Left renal pelvis (tissue), 4 donors: ENCODE measurements at regions not wholly inside any gene's neighbourhood (a gene's known extent, or its start where the extent isn't known, plus 50 kb on each side); places are given as distances from the start of the nearest gene placed in this dataset.

Source experiments
- DNase-seq, 4 donors: peaks; one replicate each; pipeline ENCODE4 v3.0.0-alpha.2; 2013; ENCODE audit warnings: low read depth in 4 of 4, low spot score in 3 of 4

DNA sequence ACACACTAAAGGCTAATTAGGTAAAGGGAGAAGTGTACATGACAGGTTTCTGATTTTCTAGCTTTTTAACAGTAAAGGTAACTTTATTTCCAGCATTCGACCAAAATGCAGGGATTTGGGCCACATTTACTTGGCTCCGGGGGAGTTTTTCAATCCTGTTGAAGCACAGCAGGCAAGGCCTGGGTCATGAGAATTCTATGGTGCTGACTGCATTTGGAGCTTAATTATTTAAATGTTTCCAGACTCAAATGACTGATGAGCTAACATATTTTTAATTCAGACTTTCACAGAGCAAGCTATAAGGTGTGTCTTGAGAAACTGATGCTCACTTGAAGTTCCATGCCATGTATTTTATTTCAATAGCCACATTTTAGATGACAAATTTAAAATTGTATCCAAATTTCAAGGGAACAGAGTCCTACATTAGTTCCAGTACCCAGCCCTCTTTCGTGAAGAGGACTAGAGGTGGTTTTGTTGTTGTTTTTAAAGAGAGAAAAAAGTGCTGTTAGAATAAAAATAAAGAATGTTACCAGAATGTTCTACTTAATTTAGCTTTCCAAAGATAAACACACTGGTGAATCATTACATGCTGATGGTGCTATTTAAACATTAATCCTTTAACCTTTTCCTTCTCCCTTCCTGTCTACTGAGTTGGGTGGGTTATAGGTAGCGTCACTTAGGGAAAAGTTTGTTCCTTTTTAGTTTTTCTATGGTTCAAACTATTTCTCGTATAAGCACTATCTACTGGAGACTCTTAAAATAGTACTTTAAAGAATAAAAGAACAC is 82.3 kb upstream of the PHACTR2 start:
- no peak for DNase-seq

DNA sequence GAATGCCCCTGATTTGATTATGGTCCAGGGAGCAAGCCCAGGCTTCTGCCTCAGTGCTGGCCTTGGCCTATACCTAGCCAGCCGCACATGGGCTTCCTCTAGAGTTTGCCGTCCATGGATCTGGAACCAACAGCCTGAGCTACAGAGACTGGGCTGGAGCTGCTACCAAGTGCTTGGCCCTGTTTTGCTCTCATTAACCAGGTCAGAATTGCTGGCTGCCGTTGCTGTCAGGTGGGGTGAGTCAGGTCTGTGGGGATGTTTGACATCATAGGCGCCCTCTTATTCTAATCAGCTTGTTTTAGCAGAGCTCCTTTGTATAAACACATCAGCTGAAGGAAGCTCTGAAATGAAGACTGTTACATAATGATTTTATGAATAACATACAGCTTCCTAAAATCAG is 83.1 kb upstream of the PHACTR2 start:
- DNase-seq, result no peak

DNA sequence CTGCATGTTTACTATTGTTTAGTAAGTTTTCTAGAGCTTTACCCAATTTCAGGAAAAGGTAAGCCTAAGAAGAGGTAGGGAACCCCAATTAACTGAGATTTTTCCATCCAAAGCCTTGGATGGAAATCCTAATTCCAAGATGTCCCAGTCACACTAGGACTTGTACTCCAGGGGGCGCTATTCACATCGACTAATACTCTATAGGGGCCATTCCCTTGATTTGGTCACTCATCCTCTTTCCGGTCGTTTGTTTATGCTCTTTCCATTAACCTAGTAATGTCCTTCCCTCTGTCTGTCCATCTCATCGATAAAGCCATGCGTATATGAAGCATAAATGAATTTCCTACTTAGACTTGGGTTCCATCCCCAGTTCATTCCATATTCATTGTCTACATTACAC is 80.8 kb upstream of the FUCA2 start:
- DNase-seq, result no peak

DNA sequence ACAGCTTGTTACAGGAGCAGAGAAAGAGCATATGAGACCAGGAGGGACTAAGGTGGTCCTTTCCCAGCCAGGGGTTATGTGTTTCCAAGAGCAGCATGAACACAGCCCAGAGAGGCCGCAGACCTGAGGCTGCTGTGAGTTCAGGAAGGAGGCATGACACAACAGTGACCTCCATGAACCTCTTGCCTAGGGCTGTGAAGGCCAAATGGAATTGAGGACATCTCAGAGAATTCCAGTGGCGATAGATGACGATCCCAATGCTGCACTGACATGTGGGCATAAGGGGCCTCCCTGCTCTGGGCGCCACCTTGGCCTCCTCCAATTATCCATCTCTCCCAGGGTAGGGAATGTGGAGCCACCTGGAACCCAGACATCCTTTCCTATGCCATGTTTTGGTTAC is 79.9 kb upstream of the FUCA2 start:
- no peak for DNase-seq

DNA sequence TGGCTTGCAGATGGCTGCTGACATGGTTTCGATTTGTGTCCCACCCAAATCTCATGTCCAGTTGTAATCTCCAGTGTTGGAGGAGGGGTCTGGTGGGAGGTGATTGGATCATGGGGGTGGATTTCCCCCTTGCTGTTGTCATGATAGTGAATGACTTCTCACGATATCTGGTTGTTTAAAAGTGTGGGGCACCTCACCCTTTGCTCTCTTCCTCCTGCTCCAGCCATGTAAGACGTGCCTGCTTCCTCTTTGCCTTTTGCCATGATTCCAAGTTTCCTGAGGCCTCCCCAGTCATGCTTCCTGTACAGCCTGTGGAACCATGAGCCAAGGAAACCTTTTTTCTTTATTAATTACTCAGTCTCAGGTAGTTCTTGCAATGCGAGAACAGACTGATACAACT is 77.6 kb upstream of the FUCA2 start:
- no peak for DNase-seq

DNA sequence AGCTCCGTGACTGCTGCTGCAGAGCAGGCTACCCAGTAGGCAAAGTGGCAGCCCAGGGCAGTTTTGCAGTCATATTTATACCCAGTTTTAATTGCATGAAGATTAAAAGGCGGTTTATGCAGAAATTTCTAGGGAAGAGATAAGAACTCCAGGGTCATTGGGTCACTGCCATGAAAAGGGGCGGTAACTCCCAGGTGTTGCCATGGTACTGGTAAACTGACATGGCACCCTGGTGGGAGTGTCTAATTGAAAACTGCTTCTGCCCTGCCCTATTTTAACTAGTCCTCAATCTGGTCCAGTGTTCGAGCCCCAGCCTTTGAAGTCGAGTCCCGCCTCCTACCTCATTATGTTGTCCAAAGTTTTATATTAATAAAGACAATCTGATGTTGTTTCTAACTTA is 75.0 kb upstream of the FUCA2 start:
- no peak for DNase-seq

DNA sequence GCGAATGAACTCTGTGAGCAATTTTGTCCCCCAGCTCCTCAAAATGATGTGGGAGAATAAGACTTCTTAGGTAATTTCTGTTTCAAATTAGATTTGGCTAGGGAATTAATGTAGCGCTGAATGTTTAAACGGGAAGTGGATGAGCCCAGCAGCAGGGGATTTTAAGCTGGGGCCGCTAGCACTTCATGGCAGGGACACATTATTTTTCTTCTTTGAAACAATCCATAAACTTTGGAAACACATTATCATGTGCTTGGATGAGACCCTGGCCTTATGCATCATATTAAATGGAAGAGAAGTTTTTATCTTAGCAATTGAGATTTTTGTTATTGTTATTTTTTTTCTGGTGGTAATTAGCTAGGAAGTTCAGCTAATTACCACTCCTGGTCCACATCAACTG is 74.2 kb upstream of the FUCA2 start:
- DNase-seq, result no peak

DNA sequence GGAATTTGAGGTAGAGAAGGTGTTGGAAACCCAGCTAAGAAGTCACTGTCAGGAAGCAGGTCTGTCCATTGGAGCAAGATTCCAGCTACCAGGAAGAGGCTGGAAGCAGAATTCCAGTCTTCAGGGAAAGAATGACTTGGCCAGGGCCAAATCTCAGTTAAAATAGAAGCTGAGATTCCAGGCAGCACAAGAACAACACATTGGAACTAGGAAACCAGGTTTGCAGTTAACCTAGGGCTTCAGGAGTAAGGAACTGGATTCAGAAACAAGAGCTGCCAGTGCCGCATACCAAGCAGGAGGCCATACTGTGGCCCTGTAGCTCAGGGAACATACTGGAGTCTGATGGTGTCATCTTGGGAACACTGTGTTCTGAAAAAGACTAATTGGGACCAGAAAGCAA is 73.7 kb upstream of the FUCA2 start:
- no peak for DNase-seq

DNA sequence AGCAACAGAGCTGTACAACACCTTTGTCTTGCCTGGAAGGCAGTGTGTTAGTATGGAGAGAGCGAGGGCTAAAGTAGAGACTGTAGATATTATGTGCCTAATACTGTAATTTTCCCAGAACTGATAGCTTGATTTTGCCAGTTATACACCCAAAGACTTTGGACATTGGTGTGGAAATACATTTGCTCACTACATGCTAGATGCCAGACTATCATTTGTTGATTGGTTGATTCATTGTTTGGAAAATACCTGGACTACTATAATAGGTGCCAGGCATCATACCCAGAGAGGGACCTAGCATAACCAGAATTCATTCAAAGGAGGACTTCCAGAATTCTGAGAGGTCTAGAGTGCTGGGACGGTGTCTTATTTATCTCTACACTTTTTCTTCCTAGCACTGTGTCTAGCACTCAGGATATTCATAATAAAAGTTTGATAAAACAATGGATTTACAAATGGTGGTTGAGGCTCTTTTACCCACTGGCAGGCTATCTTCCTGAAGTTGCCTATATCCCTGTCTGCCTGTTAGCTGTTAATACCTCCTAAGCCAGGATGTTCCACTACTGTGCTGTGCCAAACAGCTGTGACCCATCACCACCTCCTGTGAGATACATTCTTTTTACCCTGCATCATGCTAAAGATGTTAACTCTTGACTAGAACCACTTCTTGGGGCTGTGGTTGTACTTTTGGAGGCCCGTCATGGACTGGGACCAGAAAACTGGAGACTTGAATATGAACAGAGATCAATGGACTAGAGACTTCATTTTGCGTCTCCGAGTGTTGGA is 72.2 kb upstream of the FUCA2 start:
- DNase-seq, result no peak

DNA sequence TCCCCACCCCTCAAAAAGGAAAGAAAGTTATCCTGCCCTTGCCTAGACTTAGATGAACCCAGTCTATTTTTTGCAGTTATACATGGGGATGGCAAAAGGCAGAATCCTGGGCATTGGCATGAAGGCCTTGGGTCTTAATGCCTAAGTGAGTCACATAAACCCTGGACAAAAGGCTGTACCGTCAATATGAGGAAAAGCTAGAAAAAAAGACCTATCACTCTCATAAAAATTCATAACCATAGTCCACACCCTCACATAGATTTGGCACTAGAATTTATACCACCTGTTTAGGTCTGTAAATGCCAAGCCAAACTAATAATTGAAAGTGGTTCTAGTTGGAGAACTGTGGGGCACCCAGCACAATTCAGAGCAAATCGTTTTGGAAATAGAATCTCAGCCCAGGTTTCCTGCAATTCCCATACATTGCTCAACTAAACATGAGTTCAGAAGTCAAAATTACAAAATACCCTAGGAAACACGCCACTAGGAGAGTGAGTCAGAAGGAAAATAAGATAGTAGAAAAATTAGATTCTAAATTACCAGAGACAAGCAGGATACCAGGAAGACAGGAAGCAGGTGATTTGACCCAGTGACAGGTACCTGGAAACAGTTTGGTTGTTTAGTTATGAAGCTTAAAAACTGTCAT is 70.4 kb upstream of the FUCA2 start:
- DNase-seq, result no peak

DNA sequence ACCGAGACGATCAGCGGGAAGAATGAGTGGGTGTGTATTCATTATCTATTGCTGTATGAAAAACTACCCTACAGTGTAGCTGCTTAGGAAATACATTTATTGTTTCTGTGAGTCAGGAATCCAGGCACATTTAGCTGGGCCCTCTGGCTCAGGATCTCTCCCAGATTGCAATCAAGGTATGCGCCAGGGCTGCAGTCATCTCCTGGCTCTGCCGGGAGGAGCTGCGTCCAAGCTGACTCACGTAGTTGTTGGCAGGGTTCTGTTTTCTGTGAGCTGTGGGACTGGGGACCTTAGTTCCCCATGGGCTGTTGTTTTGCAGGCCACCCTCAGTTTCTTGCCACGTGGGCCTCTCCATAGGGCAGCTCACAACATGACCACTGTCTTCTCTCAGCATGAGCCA is 68.2 kb upstream of the FUCA2 start:
- DNase-seq, result no peak

DNA sequence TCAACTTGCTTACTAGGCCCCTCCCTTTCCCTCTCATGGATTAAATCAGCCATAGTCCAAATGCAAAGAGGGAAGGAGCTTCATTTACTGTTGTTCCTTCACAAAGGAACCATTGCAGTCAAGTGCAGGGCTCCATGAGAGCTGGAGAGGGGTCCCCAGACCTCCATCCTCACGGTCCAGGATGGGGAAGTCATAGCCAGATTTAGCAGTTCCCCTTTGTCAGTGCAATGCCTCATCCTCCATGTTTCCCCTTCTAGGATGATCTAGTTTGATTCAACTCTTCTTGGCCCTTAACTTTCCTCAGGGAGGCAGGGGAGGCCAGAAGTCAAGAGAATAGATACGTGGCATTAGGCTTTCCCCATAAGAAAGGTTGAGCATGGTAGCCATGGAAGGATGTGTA is 66.5 kb upstream of the FUCA2 start:
- no peak for DNase-seq

DNA sequence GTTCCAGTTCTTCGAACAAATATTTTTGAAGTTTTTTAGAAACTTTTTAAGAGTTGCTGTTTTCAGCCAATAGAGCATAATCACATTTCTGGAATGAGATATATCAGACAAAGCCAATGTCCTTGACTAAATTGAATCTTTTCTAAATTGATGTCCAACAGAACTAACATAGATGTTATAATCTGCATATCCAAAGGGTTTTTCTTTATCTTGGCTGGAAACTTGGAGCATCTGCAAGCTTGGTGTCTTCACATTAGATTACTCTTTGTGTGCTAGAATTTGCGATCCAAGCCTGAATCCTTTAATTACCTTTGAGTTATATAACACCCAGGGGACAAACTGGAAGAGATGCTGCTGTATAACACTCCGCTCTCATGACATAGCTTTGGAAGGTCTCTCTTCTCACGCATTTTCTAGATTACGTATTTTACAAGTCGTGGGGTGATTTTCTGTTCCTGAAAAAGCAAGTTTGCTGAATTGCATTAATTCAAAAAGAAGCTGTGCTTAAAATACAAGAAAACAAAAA is 64.4 kb upstream of the FUCA2 start:
- DNase-seq, result no peak

DNA sequence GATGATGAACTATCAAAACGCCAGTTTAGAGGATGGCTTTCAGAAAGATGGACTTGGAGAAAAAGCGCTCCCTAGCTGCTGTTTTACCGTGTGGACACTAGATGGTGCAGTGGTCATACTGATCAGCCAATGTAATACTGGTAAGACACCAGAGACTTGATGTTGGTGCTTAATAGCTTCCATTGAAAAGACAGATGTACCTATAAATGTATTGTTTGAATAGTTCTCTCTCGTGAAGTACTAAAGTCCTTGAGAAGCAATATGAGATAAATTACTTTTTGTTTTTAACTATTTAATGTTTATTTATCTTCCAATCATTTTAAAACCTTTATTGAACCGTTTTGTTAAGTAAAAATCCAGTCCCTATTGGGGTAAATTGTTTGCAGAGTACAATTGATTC is 63.9 kb upstream of the FUCA2 start:
- peak; percentile 58 to 68 (median 62) for DNase-seq

DNA sequence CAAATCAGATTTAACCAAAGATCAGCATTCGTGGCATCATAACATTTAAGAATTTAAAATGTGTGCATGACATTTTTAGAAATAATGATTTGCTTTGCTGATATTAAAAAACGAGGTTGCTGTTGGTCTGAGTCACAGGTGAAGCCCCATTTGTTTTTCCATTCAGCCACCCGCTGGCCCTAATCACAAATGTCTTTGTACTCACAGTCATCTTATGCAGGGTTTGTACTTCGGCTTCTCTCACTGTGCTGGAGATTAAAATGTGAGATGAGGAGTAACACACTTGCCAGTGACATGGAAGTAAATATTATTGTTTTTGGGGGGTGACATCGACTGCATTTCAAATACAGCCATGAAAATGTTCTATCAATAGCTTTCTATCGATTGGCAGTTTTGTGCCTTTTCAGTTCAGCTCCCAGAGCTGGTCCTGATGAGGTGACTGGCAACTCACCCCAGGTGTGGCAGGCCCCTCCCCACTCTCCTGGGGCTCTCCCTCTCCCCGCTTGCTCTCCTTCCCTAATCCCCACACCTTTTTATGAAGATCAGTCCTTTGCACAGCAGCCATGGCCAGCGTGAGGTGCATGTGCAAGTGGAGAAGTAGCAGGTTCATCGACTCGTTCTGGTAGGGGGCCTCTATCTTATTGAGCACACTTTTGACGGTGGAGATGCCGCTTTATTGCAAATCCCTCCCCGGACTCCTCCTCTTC is 58.8 kb upstream of the FUCA2 start:
- DNase-seq, result no peak

DNA sequence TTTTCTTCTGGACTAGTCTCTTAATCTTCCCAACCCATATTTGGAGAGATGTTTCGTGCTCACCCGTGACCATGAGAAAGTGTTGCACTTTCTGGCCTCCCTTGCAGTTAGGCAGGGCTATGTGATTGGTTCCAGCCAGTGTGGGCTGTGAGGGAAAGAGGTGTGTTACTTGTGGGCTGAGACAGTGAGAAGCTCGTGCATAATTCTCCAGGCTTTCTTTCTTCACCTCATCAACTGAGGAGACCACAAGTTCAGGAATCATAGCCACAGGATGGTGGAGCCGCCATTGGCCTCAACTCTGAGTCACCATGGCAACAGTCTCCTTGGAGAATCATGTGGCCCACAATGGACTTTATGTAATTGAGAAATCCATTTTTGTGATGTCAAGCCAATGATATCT is 57.5 kb upstream of the FUCA2 start:
- no peak for DNase-seq

DNA sequence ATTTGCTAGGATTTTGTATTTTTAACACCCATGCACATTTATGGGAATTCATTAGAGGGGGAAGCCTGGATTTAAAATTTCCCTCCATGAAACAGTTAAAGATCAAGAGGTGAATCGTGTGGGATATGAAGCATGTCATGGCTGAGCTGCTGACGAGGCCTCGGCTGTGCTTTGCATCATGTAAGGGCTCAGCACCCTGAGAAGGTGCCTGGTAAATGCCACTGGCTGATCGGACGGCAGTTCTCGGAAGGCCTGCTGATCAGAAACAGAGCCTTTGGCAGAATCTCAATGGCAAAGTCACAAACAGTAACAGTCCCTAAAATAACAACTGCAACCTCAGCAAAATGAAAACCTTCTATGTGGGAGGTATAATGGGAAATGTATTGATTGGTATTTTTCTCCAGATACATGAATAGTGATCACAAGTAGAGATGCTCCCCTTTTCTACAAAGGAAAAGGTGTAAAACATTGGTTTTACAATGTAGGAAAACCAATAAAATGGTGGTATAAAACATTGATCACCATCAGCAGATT is 53.0 kb upstream of the FUCA2 start:
- DNase-seq, result no peak

DNA sequence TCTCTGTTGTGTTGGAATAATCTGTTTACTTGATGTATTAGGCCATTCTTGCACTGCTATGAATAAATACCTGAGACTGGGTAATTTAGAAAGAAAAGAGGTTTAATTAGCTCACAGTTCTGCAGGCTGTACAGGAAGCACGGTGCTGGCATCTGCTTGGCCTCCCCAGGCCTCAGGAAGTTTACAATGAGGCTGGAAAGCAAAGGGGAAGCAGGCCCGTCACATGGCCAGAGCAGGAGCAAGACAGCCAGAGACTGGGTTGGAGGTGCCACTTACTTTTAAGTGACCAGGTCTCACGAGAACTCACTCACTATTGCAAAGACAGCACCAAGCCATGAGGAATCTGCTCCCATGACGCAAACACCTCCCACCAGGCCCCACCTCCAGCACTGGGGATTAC is 50.6 kb upstream of the FUCA2 start:
- DNase-seq, result no peak
